ENCODE measurements at regions not wholly inside any gene's neighbourhood (a gene's known extent, or its start where the extent isn't known, plus 50 kb on each side); places are given as distances from the start of the nearest gene placed in this dataset.

- no peak for FAIRE-seq
- no peak for DNase-seq (ENCODE audit: insufficient read length, low spot score)
Measured at GRCh38 chr6:101199441-101199840, 194.1 kb upstream of the GRIK2 start.

DNA sequence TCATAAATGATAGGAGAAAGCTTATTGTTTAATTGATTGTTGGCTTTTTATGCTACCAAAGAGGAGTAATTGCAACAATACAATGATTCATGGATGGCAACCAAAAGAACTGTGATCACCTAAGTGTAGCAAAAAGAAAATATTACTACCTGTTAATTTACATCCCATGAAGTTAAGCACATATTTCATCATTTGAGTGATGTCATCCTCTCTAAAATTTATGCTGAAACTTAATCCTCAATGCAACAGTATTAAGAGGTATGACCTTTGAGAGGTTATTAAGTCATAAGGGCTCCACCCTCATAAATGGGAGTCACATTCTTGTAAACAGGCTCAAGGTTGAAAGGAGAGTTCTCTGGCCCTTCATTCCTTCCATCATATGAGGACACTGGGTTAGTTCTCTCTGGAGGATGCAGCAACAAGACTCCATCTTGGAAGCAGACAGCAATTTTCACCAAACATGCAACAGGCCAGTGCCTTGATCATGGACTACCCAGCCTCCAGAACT, 190.6 kb upstream of the GRIK2 start:
- DNase-seq (ENCODE audit: insufficient read length, low spot score) = no peak
- FAIRE-seq = no peak

DNA sequence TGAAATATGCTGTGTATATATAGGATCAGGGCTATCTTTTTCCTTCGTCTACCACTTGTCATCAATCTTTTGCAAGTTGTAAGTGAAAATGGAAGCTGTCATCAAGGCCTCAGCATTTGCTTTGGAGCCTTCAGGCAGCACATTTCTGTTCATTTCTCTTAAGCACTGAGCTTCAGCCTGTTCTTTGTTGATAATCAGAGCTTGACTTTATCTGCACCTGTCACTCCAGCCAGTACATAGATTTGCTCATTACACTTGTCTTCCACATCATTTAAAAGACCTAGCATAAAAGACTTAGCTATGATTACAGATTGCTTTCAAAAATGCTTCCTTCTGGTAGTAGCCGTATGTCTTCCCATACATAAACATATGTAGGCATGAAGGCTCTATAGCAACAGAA, 189.8 kb upstream of the GRIK2 start:
- DNase-seq (ENCODE audit: insufficient read length, low spot score) = no peak
- FAIRE-seq = no peak

- DNase-seq (ENCODE audit: insufficient read length, low spot score) = no peak
- no peak for FAIRE-seq
Measured at GRCh38 chr6:101208152-101208551, 185.4 kb upstream of the GRIK2 start.

GRCh38 chr6:101212640-101213039, 180.9 kb upstream of the GRIK2 start:
- no peak for DNase-seq (ENCODE audit: insufficient read length, low spot score)
- no peak for FAIRE-seq

- FAIRE-seq (no peak), DNase-seq (ENCODE audit: insufficient read length, low spot score) (no peak)
Measured at GRCh38 chr6:101222007-101222406, 171.5 kb upstream of the GRIK2 start.

GRCh38 chr6:101224751-101225150, 168.8 kb upstream of the GRIK2 start:
- no peak for FAIRE-seq
- no peak for DNase-seq (ENCODE audit: insufficient read length, low spot score)

DNA sequence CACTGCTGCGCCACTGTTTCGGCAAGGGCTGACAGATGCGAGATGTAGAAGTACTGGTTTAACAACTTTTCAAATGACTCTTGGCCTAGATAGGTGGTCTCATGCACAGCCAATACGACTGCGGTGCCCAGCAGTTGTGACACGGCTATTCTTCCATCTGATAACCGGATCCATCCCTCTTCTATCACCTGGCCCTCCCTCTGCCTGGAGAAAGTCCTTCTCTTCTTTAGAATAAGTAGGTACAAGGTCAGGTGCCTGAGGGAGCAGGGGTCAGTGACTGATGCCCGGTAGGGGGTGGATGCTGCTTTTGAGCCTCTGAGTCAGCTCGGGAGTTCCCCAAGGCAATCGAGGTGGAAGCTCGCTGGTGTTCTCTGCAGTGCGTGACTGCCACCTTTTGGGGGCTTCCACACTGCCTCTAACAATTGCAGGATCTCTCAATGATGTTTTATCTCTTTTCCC, 166.8 kb upstream of the GRIK2 start:
- FAIRE-seq = no peak

GRCh38 chr6:101230866-101231265, 162.6 kb upstream of the GRIK2 start:
- FAIRE-seq (no peak), DNase-seq (ENCODE audit: insufficient read length, low spot score) (no peak)

More for the DNA sequence above, 166.8 kb upstream of the GRIK2 start:
- no peak for DNase-seq (ENCODE audit: insufficient read length, low spot score)

DNA sequence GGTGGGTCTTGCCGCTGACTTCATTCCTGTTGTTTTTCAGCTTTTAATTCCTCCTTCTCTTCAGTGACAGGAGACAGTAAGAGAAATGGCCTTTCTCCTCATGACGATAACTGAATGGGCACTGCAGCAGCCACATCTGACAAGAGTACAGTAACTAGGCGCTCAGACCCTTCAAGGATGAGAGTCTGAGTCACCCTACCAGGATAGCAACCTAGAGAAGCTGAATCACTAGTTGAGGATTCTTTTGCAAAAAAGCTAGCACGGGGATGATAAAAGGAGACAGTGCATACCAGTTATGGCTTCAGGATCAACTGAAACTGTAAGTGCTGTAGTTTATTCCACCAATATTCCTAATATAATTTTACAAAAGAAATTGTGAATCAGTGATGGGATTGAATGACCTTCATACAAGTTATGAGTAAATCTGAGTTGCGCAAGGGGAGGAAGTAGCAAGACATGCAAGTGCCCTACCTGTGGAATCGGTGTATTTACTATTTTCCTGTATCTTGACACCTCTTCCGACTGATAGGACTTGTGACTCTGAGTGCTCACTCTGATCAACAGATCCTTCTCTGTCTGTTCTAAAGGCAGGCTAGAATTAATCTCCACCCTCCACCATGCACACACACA, 161.8 kb upstream of the GRIK2 start:
- FAIRE-seq = no peak

GRCh38 chr6:101232961-101233360, 160.5 kb upstream of the GRIK2 start:
- no peak for DNase-seq (ENCODE audit: insufficient read length, low spot score)
- FAIRE-seq = no peak

More for the DNA sequence above, 161.8 kb upstream of the GRIK2 start:
- no peak for DNase-seq (ENCODE audit: insufficient read length, low spot score)

DNA sequence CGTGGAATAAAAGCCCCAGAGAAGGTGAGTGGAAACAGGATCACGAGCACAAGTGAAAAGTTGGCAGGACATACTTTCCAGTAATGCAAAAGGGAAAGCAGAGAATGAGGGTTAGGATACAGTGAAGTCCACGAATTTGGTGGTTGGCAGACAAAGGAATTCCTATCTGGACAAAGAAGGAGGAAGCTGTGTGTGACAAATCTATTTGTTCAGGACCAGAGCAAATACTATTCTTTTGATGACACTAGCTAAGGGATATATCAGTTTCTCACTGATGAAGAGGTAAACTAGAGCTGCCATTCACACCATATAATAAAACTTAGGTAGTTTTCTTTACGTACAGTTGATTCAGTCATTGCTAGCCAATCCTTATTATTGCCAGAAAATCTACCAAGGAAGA, 156.8 kb upstream of the GRIK2 start:
- DNase-seq (ENCODE audit: insufficient read length, low spot score) (no peak), FAIRE-seq (no peak)

- DNase-seq (ENCODE audit: insufficient read length, low spot score) = no peak
Measured at GRCh38 chr6:101241442-101241841, 152.1 kb upstream of the GRIK2 start.

DNA sequence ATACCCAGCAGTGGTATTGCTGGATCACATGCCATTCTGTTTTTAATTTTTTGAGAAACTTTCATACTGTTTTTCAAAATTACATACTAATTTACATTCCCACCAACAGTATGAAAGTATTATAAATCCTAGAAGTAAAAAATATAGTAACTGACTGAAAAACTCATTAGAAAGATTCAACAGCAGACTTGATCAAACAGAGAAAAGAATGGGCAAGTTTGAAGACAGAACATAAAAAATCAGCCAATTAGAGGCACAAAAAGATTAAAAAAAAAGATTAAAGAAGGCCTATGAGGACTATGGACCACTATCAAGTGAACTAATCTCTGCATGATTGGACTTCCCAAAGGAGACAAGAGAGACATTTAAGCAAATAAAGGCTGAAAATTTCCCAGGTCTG, 144.0 kb upstream of the GRIK2 start:
- DNase-seq (ENCODE audit: insufficient read length, low spot score) (no peak), FAIRE-seq (no peak)

More at GRCh38 chr6:101241442-101241841, 152.1 kb upstream of the GRIK2 start:
- FAIRE-seq = no peak

DNA sequence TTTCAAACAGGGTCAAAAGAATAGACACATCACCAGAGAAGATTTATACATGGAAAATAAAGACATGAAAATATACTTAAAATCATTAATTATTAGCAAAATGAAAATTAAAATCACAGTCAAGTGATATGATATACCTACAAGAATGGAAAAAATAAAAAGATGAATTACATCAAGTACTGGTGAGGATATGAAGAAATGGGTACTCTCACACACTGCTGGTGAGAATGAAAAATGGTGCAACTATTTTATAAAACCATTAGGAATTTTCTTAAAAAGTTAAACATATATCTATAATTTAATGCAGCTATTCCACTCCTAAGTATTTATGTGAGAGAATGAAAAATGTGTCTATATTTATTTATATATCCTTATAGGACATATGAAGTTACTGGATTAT, 136.3 kb upstream of the GRIK2 start:
- FAIRE-seq = no peak
- no peak for DNase-seq (ENCODE audit: insufficient read length, low spot score)

GRCh38 chr6:101259505-101259904, 134.0 kb upstream of the GRIK2 start:
- FAIRE-seq (no peak), DNase-seq (ENCODE audit: insufficient read length, low spot score) (no peak)

GRCh38 chr6:101263596-101263995, 129.9 kb upstream of the GRIK2 start:
- no peak for DNase-seq (ENCODE audit: insufficient read length, low spot score)
- FAIRE-seq = no peak

DNA sequence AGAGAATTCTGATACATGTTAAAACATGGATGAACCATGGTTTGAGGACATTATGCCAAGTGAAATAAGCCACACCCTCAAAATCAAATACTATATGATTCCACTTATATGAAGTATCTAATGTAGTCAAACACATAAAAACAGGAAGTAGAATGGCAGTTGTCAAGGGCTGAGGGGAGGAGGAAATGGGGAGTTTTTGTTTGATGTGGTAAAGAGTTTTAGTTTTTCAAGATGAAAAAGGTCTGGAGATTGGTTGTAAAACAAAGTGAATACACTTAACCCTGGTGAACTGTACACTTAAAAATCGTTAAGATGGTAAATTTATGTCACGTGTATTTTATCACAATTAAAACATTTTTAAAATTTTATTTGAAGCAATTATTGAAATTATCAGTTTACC, 127.4 kb upstream of the GRIK2 start:
- FAIRE-seq = peak; percentile 21
- no peak for DNase-seq (ENCODE audit: insufficient read length, low spot score)

- FAIRE-seq (no peak), DNase-seq (ENCODE audit: insufficient read length, low spot score) (no peak)
Measured at GRCh38 chr6:101268541-101268940, 125.0 kb upstream of the GRIK2 start.

GRCh38 chr6:101275251-101275650, 118.3 kb upstream of the GRIK2 start:
- DNase-seq (ENCODE audit: insufficient read length, low spot score) = no peak
- FAIRE-seq = no peak

DNA sequence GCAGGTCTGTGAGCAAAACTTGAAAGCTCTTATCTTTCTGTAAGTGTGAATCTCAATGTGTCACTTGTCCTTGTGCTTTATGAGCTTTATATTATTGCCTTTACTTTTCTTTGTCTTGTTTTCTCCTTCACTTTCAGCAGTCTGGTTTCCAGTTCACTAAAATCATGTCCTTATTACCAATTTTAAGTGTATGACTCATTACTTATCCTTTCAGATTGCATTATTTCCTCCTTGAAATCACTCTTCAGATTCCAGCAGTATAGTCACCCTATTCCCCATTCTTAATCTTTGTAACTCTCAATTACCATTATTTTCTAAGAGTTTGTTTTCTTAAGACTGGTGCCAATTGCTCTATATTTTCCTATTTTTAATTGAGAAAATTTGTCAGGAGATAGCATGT, 117.4 kb upstream of the GRIK2 start:
- no peak for FAIRE-seq

DNA sequence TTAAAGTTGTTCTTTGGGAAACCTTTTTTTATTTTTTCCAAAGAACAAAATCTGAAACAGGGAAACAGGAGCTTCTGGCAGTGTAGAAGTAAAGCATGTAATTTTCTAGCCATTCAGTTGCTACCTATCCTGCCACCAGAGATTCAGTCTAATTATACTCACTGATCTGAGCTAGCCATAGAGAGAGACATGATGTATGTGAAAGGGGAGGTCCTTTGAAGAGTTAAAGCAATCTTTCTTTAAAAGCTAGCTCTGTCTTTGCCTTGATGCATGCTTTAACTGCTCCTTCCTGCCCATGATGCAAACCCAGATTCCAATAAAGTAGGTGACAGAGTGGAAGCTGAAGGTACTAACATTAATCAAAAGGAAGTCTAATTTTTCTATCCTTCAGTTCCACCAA, 114.1 kb upstream of the GRIK2 start:
- FAIRE-seq (no peak), DNase-seq (ENCODE audit: insufficient read length, low spot score) (no peak)

More for the DNA sequence above, 117.4 kb upstream of the GRIK2 start:
- DNase-seq (ENCODE audit: insufficient read length, low spot score) = no peak

DNA sequence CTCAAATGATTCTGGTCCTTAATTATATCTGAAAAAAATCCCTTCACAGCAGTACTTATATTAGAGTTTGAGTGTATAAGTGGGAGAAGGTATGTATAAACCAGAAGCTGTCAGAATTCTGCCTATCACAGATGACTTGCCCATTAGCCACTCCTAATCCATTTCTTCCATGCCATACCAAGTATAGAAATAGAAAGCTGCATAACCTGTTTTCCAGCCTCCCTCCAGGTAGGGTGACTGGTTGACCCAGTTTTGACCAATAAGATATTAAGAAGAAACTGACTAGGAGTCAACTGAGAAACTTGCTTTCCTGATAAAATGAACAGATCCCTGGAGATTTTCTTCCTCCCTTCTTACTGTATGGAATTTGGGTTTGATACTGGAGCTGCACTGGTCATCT, 112.2 kb upstream of the GRIK2 start:
- DNase-seq (ENCODE audit: insufficient read length, low spot score) (no peak), FAIRE-seq (no peak)

All from GM19239 (cell line).